Tibial nerve (tissue), 4 donors: ENCODE measurements at regions not wholly inside any gene's neighbourhood (a gene's known extent, or its start where the extent isn't known, plus 50 kb on each side); places are given as distances from the start of the nearest gene placed in this dataset.

Experiments used
- EP300 ChIP-seq, 2 donors: sonication (generic); formaldehyde crosslinking; IDR thresholded peaks; one replicate each; pipeline ENCODE4 v1.6.1; 2017; ENCODE audit warnings: antibody characterized with exemption in 2 of 2, mild to moderate bottlenecking in 1 of 2
- POLR2A ChIP-seq, 2 donors: fragments of 450-650 bp; IDR thresholded peaks; one replicate each; pipeline ENCODE4 v1.6.1; 2017; ENCODE audit warnings: antibody characterized with exemption in 2 of 2, mild to moderate bottlenecking in 2 of 2, moderate library complexity in 2 of 2
- TF ChIP-seq, protein P1 (sequence below), 5 experiments: fragments of 200-600 bp in 3 of 5; fragments of 450-650 bp in 2 of 5; sonication (generic) in 3 of 5; IDR thresholded peaks; one replicate each; pipeline ENCODE4 v1.5.1; 2016 to 2019; ENCODE audit warnings: antibody characterized with exemption in 5 of 5, mild to moderate bottlenecking in 3 of 5, moderate library complexity in 2 of 5

DNA sequence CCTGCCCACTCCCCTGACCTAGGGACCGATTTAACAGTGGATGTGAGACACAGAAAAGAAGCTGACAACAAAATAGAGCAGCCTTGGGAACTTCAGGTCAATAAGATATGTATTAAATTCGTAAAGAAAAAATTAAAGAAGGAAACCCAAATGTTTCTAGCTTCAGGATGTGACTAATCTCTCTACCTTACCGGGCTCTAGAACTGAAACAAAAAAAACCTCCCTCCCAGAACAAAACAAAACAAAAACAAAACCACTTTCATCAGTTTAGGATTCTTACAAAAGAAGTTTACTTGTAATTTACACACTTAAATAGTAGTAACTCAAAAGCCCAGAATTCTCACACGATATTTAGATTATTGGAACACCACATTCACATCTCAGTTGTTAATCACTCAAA, 185.8 kb upstream of the RPS6KA3 start:
- TF ChIP-seq, protein P1, sequence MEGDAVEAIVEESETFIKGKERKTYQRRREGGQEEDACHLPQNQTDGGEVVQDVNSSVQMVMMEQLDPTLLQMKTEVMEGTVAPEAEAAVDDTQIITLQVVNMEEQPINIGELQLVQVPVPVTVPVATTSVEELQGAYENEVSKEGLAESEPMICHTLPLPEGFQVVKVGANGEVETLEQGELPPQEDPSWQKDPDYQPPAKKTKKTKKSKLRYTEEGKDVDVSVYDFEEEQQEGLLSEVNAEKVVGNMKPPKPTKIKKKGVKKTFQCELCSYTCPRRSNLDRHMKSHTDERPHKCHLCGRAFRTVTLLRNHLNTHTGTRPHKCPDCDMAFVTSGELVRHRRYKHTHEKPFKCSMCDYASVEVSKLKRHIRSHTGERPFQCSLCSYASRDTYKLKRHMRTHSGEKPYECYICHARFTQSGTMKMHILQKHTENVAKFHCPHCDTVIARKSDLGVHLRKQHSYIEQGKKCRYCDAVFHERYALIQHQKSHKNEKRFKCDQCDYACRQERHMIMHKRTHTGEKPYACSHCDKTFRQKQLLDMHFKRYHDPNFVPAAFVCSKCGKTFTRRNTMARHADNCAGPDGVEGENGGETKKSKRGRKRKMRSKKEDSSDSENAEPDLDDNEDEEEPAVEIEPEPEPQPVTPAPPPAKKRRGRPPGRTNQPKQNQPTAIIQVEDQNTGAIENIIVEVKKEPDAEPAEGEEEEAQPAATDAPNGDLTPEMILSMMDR (IDR thresholded peaks at IDR 0.05): no peak
- TF ChIP-seq POLR2A (IDR thresholded peaks at IDR 0.05): no peak
- no peak for TF ChIP-seq EP300 (IDR thresholded peaks at IDR 0.05)
